ENCODE measurements at regions not wholly inside any gene's neighbourhood (a gene's known extent, or its start where the extent isn't known, plus 50 kb on each side); places are given as distances from the start of the nearest gene placed in this dataset.

DNA sequence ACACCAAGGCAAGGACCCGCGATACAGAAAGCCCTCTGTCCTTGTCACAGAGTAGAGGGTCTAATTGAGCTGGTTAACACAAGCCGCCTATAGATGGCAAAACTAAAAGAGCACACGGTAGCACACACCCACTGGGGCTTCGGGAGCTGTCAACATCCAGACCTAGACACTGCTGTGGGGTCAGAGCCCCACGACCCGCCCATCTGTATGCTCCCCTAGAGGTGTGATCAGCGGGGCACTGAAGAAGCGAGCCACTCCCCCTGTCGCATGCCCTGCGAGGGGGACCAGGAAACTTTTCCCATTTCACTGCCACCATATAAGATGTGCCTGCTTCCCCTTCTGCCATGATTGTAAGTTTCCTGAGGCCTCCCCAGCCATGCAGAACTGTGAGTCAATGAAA, 1255.8 kb upstream of the CDH8 start:
- TF ChIP-seq, protein P1, sequence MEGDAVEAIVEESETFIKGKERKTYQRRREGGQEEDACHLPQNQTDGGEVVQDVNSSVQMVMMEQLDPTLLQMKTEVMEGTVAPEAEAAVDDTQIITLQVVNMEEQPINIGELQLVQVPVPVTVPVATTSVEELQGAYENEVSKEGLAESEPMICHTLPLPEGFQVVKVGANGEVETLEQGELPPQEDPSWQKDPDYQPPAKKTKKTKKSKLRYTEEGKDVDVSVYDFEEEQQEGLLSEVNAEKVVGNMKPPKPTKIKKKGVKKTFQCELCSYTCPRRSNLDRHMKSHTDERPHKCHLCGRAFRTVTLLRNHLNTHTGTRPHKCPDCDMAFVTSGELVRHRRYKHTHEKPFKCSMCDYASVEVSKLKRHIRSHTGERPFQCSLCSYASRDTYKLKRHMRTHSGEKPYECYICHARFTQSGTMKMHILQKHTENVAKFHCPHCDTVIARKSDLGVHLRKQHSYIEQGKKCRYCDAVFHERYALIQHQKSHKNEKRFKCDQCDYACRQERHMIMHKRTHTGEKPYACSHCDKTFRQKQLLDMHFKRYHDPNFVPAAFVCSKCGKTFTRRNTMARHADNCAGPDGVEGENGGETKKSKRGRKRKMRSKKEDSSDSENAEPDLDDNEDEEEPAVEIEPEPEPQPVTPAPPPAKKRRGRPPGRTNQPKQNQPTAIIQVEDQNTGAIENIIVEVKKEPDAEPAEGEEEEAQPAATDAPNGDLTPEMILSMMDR (IDR thresholded peaks at IDR 0.05; ENCODE audit: poor library complexity), result no peak
- no peak for TF ChIP-seq EZH2 (IDR thresholded peaks at IDR 0.05; ENCODE audit: borderline replicate concordance)
- no peak for TF ChIP-seq EZH2phosphoT487 (IDR thresholded peaks at IDR 0.05; ENCODE audit: low read depth, severe bottlenecking, unreplicated experiment)
